ENCODE measurements at regions not wholly inside any gene's neighbourhood (a gene's known extent, or its start where the extent isn't known, plus 50 kb on each side); places are given as distances from the start of the nearest gene placed in this dataset.

DNA sequence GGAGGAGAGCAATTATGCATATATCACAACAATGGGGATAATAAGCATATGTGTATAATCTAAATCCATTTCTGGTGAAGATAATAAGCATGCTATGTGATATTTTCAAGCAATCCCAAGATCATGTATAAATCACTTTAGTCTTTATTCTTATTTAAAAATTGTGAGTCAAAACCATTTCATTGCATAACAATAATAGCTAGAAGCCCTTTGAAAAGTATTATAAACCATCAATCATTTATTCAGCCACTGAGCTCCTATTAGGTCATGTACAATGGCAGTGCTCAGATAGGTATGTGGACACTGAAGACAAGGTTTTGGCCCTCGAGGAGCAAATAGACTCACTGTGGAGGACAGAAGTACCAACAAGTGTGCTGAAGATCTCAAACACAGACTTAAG lies 113.1 kb downstream of the CDCA7 start:
- TF ChIP-seq, protein P1, sequence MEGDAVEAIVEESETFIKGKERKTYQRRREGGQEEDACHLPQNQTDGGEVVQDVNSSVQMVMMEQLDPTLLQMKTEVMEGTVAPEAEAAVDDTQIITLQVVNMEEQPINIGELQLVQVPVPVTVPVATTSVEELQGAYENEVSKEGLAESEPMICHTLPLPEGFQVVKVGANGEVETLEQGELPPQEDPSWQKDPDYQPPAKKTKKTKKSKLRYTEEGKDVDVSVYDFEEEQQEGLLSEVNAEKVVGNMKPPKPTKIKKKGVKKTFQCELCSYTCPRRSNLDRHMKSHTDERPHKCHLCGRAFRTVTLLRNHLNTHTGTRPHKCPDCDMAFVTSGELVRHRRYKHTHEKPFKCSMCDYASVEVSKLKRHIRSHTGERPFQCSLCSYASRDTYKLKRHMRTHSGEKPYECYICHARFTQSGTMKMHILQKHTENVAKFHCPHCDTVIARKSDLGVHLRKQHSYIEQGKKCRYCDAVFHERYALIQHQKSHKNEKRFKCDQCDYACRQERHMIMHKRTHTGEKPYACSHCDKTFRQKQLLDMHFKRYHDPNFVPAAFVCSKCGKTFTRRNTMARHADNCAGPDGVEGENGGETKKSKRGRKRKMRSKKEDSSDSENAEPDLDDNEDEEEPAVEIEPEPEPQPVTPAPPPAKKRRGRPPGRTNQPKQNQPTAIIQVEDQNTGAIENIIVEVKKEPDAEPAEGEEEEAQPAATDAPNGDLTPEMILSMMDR (IDR thresholded peaks at IDR 0.05; ENCODE audit: insufficient read depth, low read depth, low read length) = no peak
- no peak overlapping the region for H3K4me3 ChIP-seq (ENCODE audit: low read depth, low read length)
- peaks cover 4% of the 10 kb centered on the region; the same call in 1 of the 2 replicates for H3K27me3 ChIP-seq (ENCODE audit: control insufficient read depth, insufficient read depth, low read length)
- DNase-seq (ENCODE audit: low read depth) = no peak
- ChIA-PET CTCF (interaction anchor here (0.8 to 2.1 kb wide), 2 partner anchors 19 to 65 kb away, joined by 4 to 8 read pairs; no protein-coding TSS in a partner anchor), POLR2A (no interaction called here)
- H3K36me3 ChIP-seq (ENCODE audit: control insufficient read depth, insufficient read depth, low read length) = no peaks in the 10 kb centered on the region

DNA sequence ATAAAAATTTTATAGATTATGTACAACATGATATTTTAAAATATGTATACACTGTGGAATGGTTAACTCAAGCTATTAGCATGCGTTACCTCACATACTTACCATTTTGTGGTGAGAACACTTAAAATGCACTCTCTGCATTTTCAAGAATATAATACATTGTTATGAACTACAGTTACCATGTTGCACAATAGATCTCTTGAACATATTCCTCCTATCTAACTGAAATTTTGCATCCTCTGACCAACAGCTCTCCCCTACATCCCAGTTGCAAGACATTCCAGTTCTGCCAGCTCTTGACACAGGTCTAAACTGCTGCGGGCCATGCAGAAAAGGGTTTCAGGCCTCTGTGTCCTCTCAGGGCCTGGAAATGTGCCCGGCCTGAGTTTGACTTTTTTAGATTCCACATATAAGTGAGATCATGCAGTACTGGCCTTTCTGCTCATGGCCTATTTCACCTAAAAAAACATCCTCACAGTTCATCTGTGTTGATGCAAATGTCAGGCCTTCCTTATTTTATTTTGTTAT lies 113.7 kb downstream of the CDCA7 start:
- H3K4me3 ChIP-seq (ENCODE audit: low read depth, low read length) = no peak overlapping the region
- ChIA-PET POLR2A (no interaction called here), CTCF (interaction anchor here (0.8 kb wide), 1 partner anchor 19 kb away, joined by 4 read pairs; no protein-coding TSS in a partner anchor)
- H3K27me3 ChIP-seq (ENCODE audit: control insufficient read depth, insufficient read depth, low read length) = peaks cover 3% of the 10 kb centered on the region
- H3K36me3 ChIP-seq (ENCODE audit: control insufficient read depth, insufficient read depth, low read length) = no peaks in the 10 kb centered on the region
- no peak for DNase-seq (ENCODE audit: low read depth)
- TF ChIP-seq, protein P1 (IDR thresholded peaks at IDR 0.05; ENCODE audit: insufficient read depth, low read depth, low read length) = no peak

DNA sequence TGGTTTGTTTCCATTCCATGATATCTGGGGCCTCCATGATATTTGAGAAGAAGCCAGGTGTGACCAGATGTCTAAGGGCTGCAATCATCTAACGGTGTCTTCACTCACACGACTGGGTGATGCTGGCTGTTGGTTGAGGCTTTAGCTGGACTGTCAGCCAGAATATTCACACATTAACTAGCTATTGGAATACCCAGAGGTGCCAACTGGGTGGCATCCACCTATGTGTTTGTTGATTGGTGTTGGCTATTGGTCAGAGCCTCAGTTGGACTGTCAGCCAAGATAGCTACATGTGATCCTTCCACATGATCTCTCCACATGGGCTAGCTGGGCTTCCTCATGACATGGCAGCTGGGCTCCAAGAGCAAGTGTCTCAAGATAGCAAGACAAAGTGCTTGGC lies 117.4 kb downstream of the CDCA7 start:
- H3K36me3 ChIP-seq (ENCODE audit: control insufficient read depth, insufficient read depth, low read length) = no peaks in the 10 kb centered on the region
- H3K27me3 ChIP-seq (ENCODE audit: control insufficient read depth, insufficient read depth, low read length) = peaks cover 7% of the 10 kb centered on the region
- POLR2A ChIA-PET = no interaction called here
- DNase-seq (ENCODE audit: low read depth) = no peak
- TF ChIP-seq, protein P1 (IDR thresholded peaks at IDR 0.05; ENCODE audit: insufficient read depth, low read depth, low read length) = no peak
- CTCF ChIA-PET = no interaction called here
- no peak overlapping the region for H3K4me3 ChIP-seq (ENCODE audit: low read depth, low read length)

DNA sequence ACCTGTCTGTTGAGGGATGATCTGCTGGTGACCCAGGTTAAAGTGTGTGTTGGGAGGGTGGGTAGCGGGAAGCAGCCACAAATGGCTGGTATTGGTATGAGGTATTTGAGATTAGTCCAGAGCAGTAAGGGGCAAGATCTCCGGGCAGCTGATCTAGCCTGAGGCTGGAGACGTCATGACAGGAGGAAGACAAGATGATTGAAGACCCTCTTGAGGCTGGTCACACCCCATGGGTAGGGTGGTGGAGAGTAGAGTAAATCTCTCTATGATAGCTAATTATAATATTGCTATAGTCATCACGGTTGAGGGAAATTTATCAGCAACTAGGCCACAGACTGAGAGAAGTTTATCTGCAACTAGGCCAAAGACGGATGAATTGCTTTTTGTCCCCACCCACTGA lies 128.5 kb downstream of the CDCA7 start:
- POLR2A ChIA-PET = no interaction called here
- Histone ChIP-seq H3K27me3 (ENCODE audit: control insufficient read depth, insufficient read depth, low read length) (peaks cover 4% of the 10 kb centered on the region), H3K36me3 (ENCODE audit: control insufficient read depth, insufficient read depth, low read length) (no peaks in the 10 kb centered on the region), H3K4me3 (ENCODE audit: low read depth, low read length) (no peak overlapping the region)
- no peak for DNase-seq (ENCODE audit: low read depth)
- CTCF ChIA-PET = no interaction called here
- TF ChIP-seq, protein P1 (IDR thresholded peaks at IDR 0.05; ENCODE audit: insufficient read depth, low read depth, low read length) = no peak

DNA sequence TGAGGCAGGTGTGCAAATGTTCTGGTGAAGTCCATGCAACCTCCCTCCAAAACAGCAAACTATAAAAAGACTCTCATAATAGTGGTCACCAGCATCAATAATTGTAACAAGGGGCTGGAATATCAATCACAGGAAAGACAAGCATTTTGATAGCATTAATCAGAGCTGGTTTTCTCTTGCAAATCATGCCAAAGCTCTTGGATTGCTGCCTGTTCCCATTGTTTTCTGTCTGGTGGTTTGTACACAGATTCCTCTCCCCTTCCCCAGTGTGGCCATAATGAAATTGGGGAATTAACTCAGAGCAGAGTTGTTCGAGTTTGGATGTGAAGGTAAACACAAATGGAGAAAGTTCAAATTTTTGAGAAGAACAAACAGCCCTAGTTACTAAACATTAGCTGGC lies 134.2 kb downstream of the CDCA7 start:
- Histone ChIP-seq H3K36me3 (ENCODE audit: control insufficient read depth, insufficient read depth, low read length) (no peaks in the 10 kb centered on the region), H3K4me3 (ENCODE audit: low read depth, low read length) (no peak overlapping the region), H3K27me3 (ENCODE audit: control insufficient read depth, insufficient read depth, low read length) (peaks cover 4% of the 10 kb centered on the region; the same call in 1 of the 2 replicates)
- no peak for DNase-seq (ENCODE audit: low read depth)
- ChIA-PET CTCF (interaction anchor here (0.8 kb wide), 1 partner anchor 88 kb away, joined by 3 read pairs; no protein-coding TSS in a partner anchor), POLR2A (no interaction called here)
- TF ChIP-seq, protein P1 (IDR thresholded peaks at IDR 0.05; ENCODE audit: insufficient read depth, low read depth, low read length) = no peak
